ENCODE measurements at regions not wholly inside any gene's neighbourhood (a gene's known extent, or its start where the extent isn't known, plus 50 kb on each side); places are given as distances from the start of the nearest gene placed in this dataset.

GRCh38 chr4:32589097-32589496 is 1868.9 kb downstream of the PCDH7 start:
- no peak for ATAC-seq
- TF ChIP-seq GLIS3 (CRISPR knock-in tag; IDR thresholded peaks at IDR 0.05), result no peak
- no peak for TF ChIP-seq TCF4 (CRISPR knock-in tag; IDR thresholded peaks at IDR 0.05; ENCODE audit: borderline replicate concordance)
- TF ChIP-seq ZFP30 (CRISPR knock-in tag; IDR thresholded peaks at IDR 0.05), result no peak
- TF ChIP-seq SNAI2 (CRISPR knock-in tag; IDR thresholded peaks at IDR 0.05), result no peak
- no peak for TF ChIP-seq ZNF565 (CRISPR knock-in tag; conservative IDR thresholded peaks at IDR 0.05; ENCODE audit: low read depth)
- TF ChIP-seq ZC3H10 (CRISPR knock-in tag; IDR thresholded peaks at IDR 0.05), result no peak

DNA sequence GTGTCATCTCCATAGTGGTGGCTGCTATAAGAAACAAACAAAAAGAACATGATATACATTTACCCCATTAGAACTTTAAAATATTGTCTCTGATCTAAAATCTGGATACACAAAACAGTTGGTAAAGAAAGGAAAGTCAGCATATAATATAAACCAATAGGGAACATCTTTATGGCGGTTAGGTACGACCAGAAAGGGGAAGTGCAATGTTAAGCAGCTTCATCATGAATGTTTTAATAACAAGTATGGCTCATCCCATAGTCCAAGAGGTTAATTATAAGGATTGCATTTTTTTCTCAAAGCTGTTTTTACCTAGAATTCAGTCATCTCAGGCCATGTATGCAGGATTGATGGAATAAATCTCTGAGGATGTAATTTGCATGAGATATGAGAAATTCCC is 1869.7 kb downstream of the PCDH7 start:
- ATAC-seq, result no peak
- TF ChIP-seq ZNF70 (CRISPR knock-in tag; IDR thresholded peaks at IDR 0.05) (no peak), ZFP30 (CRISPR knock-in tag; IDR thresholded peaks at IDR 0.05) (no peak), ZFP3 (CRISPR knock-in tag; IDR thresholded peaks at IDR 0.05) (no peak), TOX (CRISPR knock-in tag; IDR thresholded peaks at IDR 0.05; ENCODE audit: borderline replicate concordance) (no peak), GLIS3 (CRISPR knock-in tag; IDR thresholded peaks at IDR 0.05) (no peak), TCF4 (CRISPR knock-in tag; IDR thresholded peaks at IDR 0.05; ENCODE audit: borderline replicate concordance) (no peak), ZNF8 (CRISPR knock-in tag; IDR thresholded peaks at IDR 0.05) (no peak), ZC3H10 (CRISPR knock-in tag; IDR thresholded peaks at IDR 0.05) (no peak), OSR1 (CRISPR knock-in tag; IDR thresholded peaks at IDR 0.05) (no peak), ZNF565 (CRISPR knock-in tag; conservative IDR thresholded peaks at IDR 0.05; ENCODE audit: low read depth) (no peak), CSDC2 (CRISPR knock-in tag; IDR thresholded peaks at IDR 0.05) (no peak), ISL1 (CRISPR knock-in tag; IDR thresholded peaks at IDR 0.05) (no peak)
- TF ChIP-seq, protein P1, sequence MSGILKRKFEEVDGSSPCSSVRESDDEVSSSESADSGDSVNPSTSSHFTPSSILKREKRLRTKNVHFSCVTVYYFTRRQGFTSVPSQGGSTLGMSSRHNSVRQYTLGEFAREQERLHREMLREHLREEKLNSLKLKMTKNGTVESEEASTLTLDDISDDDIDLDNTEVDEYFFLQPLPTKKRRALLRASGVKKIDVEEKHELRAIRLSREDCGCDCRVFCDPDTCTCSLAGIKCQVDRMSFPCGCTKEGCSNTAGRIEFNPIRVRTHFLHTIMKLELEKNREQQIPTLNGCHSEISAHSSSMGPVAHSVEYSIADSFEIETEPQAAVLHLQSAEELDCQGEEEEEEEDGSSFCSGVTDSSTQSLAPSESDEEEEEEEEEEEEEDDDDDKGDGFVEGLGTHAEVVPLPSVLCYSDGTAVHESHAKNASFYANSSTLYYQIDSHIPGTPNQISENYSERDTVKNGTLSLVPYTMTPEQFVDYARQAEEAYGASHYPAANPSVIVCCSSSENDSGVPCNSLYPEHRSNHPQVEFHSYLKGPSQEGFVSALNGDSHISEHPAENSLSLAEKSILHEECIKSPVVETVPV (CRISPR knock-in tag; IDR thresholded peaks at IDR 0.05), result no peak
- TF ChIP-seq, protein P2, sequence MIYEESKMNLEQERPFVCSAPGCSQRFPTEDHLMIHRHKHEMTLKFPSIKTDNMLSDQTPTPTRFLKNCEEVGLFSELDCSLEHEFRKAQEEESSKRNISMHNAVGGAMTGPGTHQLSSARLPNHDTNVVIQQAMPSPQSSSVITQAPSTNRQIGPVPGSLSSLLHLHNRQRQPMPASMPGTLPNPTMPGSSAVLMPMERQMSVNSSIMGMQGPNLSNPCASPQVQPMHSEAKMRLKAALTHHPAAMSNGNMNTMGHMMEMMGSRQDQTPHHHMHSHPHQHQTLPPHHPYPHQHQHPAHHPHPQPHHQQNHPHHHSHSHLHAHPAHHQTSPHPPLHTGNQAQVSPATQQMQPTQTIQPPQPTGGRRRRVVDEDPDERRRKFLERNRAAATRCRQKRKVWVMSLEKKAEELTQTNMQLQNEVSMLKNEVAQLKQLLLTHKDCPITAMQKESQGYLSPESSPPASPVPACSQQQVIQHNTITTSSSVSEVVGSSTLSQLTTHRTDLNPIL (CRISPR knock-in tag; IDR thresholded peaks at IDR 0.05; ENCODE audit: low read depth), result no peak

GRCh38 chr4:32597354-32597753 is 1877.2 kb downstream of the PCDH7 start:
- ATAC-seq, result no peak
- TF ChIP-seq RARB (CRISPR knock-in tag; IDR thresholded peaks at IDR 0.05) (no peak), ESRRG (CRISPR knock-in tag; IDR thresholded peaks at IDR 0.05) (no peak), TSHZ2 (CRISPR knock-in tag; IDR thresholded peaks at IDR 0.05) (no peak), ZFP3 (CRISPR knock-in tag; IDR thresholded peaks at IDR 0.05) (no peak), ZC3H10 (CRISPR knock-in tag; IDR thresholded peaks at IDR 0.05) (no peak), ISL1 (CRISPR knock-in tag; IDR thresholded peaks at IDR 0.05) (no peak), BACH2 (CRISPR knock-in tag; IDR thresholded peaks at IDR 0.05; ENCODE audit: borderline replicate concordance) (no peak), TCF4 (CRISPR knock-in tag; IDR thresholded peaks at IDR 0.05; ENCODE audit: borderline replicate concordance) (no peak), PPARA (CRISPR knock-in tag; IDR thresholded peaks at IDR 0.05; ENCODE audit: borderline replicate concordance) (no peak), ZNF70 (CRISPR knock-in tag; IDR thresholded peaks at IDR 0.05) (no peak), ZFP30 (CRISPR knock-in tag; IDR thresholded peaks at IDR 0.05) (no peak), ZNF8 (CRISPR knock-in tag; IDR thresholded peaks at IDR 0.05) (no peak), ARNTL (CRISPR knock-in tag; IDR thresholded peaks at IDR 0.05; ENCODE audit: borderline replicate concordance, low read depth) (no peak), PATZ1 (CRISPR knock-in tag; IDR thresholded peaks at IDR 0.05; ENCODE audit: borderline replicate concordance) (no peak), CSDC2 (CRISPR knock-in tag; IDR thresholded peaks at IDR 0.05) (no peak)
- TF ChIP-seq, protein P2 (CRISPR knock-in tag; IDR thresholded peaks at IDR 0.05; ENCODE audit: low read depth), result no peak
- TF ChIP-seq, protein P3, sequence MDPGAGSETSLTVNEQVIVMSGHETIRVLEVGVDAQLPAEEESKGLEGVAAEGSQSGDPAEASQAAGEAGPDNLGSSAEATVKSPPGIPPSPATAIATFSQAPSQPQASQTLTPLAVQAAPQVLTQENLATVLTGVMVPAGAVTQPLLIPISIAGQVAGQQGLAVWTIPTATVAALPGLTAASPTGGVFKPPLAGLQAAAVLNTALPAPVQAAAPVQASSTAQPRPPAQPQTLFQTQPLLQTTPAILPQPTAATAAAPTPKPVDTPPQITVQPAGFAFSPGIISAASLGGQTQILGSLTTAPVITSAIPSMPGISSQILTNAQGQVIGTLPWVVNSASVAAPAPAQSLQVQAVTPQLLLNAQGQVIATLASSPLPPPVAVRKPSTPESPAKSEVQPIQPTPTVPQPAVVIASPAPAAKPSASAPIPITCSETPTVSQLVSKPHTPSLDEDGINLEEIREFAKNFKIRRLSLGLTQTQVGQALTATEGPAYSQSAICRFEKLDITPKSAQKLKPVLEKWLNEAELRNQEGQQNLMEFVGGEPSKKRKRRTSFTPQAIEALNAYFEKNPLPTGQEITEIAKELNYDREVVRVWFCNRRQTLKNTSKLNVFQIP (CRISPR knock-in tag; IDR thresholded peaks at IDR 0.05; ENCODE audit: borderline replicate concordance, low read depth), result no peak
- TF ChIP-seq, protein P1 (CRISPR knock-in tag; IDR thresholded peaks at IDR 0.05), result no peak

Data from SK-N-SH treated with all-trans-retinoic acid at 6 μM for 48 hours (cell line).